ENCODE measurements at regions not wholly inside any gene's neighbourhood (a gene's known extent, or its start where the extent isn't known, plus 50 kb on each side); places are given as distances from the start of the nearest gene placed in this dataset.

- no peak for TF ChIP-seq POLR2A (IDR thresholded peaks at IDR 0.05; ENCODE audit: low read depth, low read length)
- TF ChIP-seq POLR2AphosphoS5 (IDR thresholded peaks at IDR 0.05; ENCODE audit: low read depth, low read length) = no peak
Measured at GRCh38 chr20:42020316-42020715, 402.1 kb upstream of the CHD6 start.

Data from GM12891 (cell line).